DOHH2 (cell line): ENCODE measurements at regions not wholly inside any gene's neighbourhood (a gene's known extent, or its start where the extent isn't known, plus 50 kb on each side); places are given as distances from the start of the nearest gene placed in this dataset.
"Not testable (repeated sequence)": the region's sequence is repeated elsewhere in the genome, so short reads cannot be mapped to it uniquely, and the experiment has no call there.

ENCODE experiments used
- H3F3A ChIP-seq: fragments of 200-600 bp; sonication (generic), shearing (Covaris generic); 2 replicates; pipeline ENCODE4 v1.6.0; 2016; ENCODE audit warnings: antibody characterized with exemption, mild to moderate bottlenecking; ENCODE audit not compliant: control insufficient read depth, insufficient read depth
- H3K27ac ChIP-seq: fragments of 200-600 bp; sonication (generic); 2 replicates; pipeline ENCODE4 v1.5.1; 2014; ENCODE audit warnings: low read depth, mild to moderate bottlenecking, low read length, moderate library complexity
- H3K27me3 ChIP-seq: fragments of 200-600 bp; sonication (generic); 2 replicates; pipeline ENCODE4 v1.6.1; 2014; ENCODE audit warnings: mild to moderate bottlenecking, low read length, mixed read lengths; ENCODE audit not compliant: control insufficient read depth
- H3K36me3 ChIP-seq: fragments of 200-600 bp; sonication (generic); 2 replicates; pipeline ENCODE4 v1.6.1; 2014; ENCODE audit warnings: mild to moderate bottlenecking, low read length, moderate library complexity, mixed read lengths; ENCODE audit not compliant: control insufficient read depth
- H3K4me1 ChIP-seq: fragments of 200-600 bp; sonication (generic); 2 replicates; pipeline ENCODE4 v1.6.1; 2014; ENCODE audit warnings: mild to moderate bottlenecking, low read length, mixed read lengths; ENCODE audit not compliant: control insufficient read depth
- H3K4me2 ChIP-seq: fragments of 200-600 bp; sonication (generic); 2 replicates; pipeline ENCODE4 v1.6.0; 2014; ENCODE audit warnings: mild to moderate bottlenecking, low read length, moderate library complexity
- H3K4me3 ChIP-seq: fragments of 200-600 bp; sonication (generic); 2 replicates; pipeline ENCODE4 v1.5.1; 2014; ENCODE audit warnings: mild to moderate bottlenecking, low read length, mixed read lengths
- H3K79me2 ChIP-seq: fragments of 200-600 bp; sonication (generic); 2 replicates; pipeline ENCODE4 v1.6.1; 2014; ENCODE audit warnings: mild to moderate bottlenecking, low read length, mixed read lengths; ENCODE audit not compliant: control insufficient read depth
- H3K9me2 ChIP-seq: fragments of 200-600 bp; sonication (generic); replicated peaks from 2 replicates; pipeline ENCODE4 v1.6.1; 2014; ENCODE audit warnings: mild to moderate bottlenecking, low read length, mixed read lengths; ENCODE audit not compliant: control insufficient read depth
- H3K9me3 ChIP-seq: fragments of 200-600 bp; sonication (generic); 2 replicates; pipeline ENCODE4 v1.6.1; 2014; ENCODE audit warnings: antibody characterized with exemption, low read length, mixed read lengths; ENCODE audit not compliant: control insufficient read depth, insufficient read depth
- H4K20me1 ChIP-seq: fragments of 200-600 bp; sonication (generic); 2 replicates; pipeline ENCODE4 v1.6.0; 2014; ENCODE audit warnings: low read depth, mild to moderate bottlenecking, antibody characterized with exemption, low read length, moderate library complexity; ENCODE audit not compliant: control insufficient read depth, insufficient read depth
- EZH2phosphoT487 ChIP-seq: fragments of 200-600 bp; sonication (generic); IDR thresholded peaks from 2 replicates; pipeline ENCODE4 v1.6.1; 2017; ENCODE audit warnings: borderline replicate concordance, mild to moderate bottlenecking, antibody characterized with exemption, low read length, moderate library complexity, mixed read lengths
- TF ChIP-seq, protein P1 (sequence below): fragments of 200-600 bp; sonication (generic); IDR thresholded peaks from one replicate; pipeline ENCODE4 v1.5.1; 2014; ENCODE audit warnings: antibody characterized with exemption, mild to moderate bottlenecking, low read depth, low read length; ENCODE audit not compliant: poor library complexity, severe bottlenecking

- Histone ChIP-seq H3K79me2 (no peaks in the 10 kb centered on the region), H3F3A (no peaks in the 10 kb centered on the region), H4K20me1 (no peaks in the 10 kb centered on the region), H3K9me2 (no peaks in the 10 kb centered on the region), H3K36me3 (no peaks in the 10 kb centered on the region), H3K4me1 (no peaks in the 10 kb centered on the region), H3K27ac (no peak overlapping the region), H3K27me3 (no peaks in the 10 kb centered on the region), H3K9me3 (no peaks in the 10 kb centered on the region), H3K4me2 (no peak overlapping the region), H3K4me3 (no peak overlapping the region)
- TF ChIP-seq EZH2phosphoT487: no peak
- TF ChIP-seq, protein P1, sequence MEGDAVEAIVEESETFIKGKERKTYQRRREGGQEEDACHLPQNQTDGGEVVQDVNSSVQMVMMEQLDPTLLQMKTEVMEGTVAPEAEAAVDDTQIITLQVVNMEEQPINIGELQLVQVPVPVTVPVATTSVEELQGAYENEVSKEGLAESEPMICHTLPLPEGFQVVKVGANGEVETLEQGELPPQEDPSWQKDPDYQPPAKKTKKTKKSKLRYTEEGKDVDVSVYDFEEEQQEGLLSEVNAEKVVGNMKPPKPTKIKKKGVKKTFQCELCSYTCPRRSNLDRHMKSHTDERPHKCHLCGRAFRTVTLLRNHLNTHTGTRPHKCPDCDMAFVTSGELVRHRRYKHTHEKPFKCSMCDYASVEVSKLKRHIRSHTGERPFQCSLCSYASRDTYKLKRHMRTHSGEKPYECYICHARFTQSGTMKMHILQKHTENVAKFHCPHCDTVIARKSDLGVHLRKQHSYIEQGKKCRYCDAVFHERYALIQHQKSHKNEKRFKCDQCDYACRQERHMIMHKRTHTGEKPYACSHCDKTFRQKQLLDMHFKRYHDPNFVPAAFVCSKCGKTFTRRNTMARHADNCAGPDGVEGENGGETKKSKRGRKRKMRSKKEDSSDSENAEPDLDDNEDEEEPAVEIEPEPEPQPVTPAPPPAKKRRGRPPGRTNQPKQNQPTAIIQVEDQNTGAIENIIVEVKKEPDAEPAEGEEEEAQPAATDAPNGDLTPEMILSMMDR: no peak
Measured at GRCh38 chr7:46091071-46091470, 170.0 kb upstream of the IGFBP3 start.

GRCh38 chr7:46089281-46089680 is 168.2 kb upstream of the IGFBP3 start:
- H3K9me2 ChIP-seq: no peaks in the 10 kb centered on the region
- H3K4me3 ChIP-seq: no peak overlapping the region
- no peaks in the 10 kb centered on the region for H4K20me1 ChIP-seq
- H3K27me3 ChIP-seq: no peaks in the 10 kb centered on the region
- no peaks in the 10 kb centered on the region for H3F3A ChIP-seq
- H3K9me3 ChIP-seq: no peaks in the 10 kb centered on the region
- TF ChIP-seq, protein P1: no peak
- H3K4me1 ChIP-seq: no peaks in the 10 kb centered on the region
- H3K36me3 ChIP-seq: no peaks in the 10 kb centered on the region
- H3K27ac ChIP-seq: no peak overlapping the region
- no peaks in the 10 kb centered on the region for H3K79me2 ChIP-seq
- no peak overlapping the region for H3K4me2 ChIP-seq

DNA sequence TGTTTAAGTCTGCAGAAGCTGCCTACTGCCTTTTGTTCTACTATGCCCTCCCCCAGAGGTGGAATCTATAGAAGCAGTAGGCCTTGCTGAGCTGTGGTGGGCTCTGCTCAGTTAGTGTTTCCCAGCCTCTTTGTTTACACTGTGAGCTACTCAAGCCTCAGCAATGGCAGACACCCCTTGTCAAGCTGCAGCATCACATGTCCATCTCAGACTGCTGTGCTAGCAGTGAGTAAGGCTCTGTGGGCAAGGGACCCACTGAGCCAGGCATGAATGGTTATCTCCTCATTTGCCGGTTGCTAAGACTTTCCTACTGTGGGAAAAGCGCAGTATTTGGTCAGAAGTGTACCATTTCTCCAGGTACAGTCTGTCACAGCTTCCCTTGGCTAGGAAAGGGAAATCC is 167.4 kb upstream of the IGFBP3 start:
- not testable (repeated sequence) for H4K20me1 ChIP-seq, H3K36me3 ChIP-seq, H3K9me2 ChIP-seq, H3K9me3 ChIP-seq, H3K4me3 ChIP-seq, H3K79me2 ChIP-seq, H3K27ac ChIP-seq, H3K4me1 ChIP-seq, H3F3A ChIP-seq, H3K27me3 ChIP-seq, H3K4me2 ChIP-seq

DNA sequence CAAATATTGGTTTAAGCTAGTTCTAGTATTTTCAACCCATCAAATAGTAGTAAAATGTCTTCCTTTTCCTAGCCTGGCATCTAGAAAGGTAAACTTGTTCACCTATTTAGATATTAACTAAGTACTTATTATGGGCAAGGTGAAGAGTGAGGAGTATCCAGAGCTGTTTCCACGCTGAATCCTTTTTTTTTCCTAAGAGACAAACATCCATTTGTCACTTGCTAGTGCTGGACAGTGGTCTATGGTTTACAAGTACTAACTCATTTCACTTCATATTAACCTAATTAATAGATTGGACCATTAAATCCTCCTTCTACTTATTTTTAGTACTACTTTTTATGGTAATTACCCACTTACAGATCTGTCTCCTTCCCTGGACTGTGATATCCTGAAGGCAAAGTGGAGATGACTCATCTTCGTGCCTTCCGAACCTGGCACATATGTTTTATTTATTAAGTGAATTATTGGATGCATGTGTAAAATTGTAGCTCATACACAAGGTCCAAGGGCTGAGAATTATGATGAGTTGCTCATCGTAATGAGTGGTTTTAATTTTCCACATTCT is 159.6 kb upstream of the IGFBP3 start:
- no peak for TF ChIP-seq EZH2phosphoT487
- TF ChIP-seq, protein P1: no peak
- Histone ChIP-seq H4K20me1 (no peaks in the 10 kb centered on the region), H3K9me2 (no peaks in the 10 kb centered on the region), H3K9me3 (no peaks in the 10 kb centered on the region), H3K36me3 (no peaks in the 10 kb centered on the region), H3K27ac (no peak overlapping the region), H3K79me2 (no peaks in the 10 kb centered on the region), H3K27me3 (no peaks in the 10 kb centered on the region), H3F3A (no peaks in the 10 kb centered on the region), H3K4me3 (no peak overlapping the region), H3K4me2 (no peak overlapping the region), H3K4me1 (no peaks in the 10 kb centered on the region)
